ENCODE measurements at regions not wholly inside any gene's neighbourhood (a gene's known extent, or its start where the extent isn't known, plus 50 kb on each side); places are given as distances from the start of the nearest gene placed in this dataset.
"Not testable (repeated sequence)": the region's sequence is repeated elsewhere in the genome, so short reads cannot be mapped to it uniquely, and the experiment has no call there.

GRCh38 chr16:13557418-13557817, 362.5 kb upstream of the ERCC4 start:
- no peak for DNase-seq

GRCh38 chr16:13558752-13559151, 361.2 kb upstream of the ERCC4 start:
- DNase-seq: no peak

- DNase-seq: no peak
Measured at GRCh38 chr16:13559624-13560023, 360.3 kb upstream of the ERCC4 start.

- DNase-seq: no peak
Measured at GRCh38 chr16:13560151-13560550, 359.8 kb upstream of the ERCC4 start.

GRCh38 chr16:13561291-13562070, 358.5 kb upstream of the ERCC4 start:
- DNase-seq: no peak

GRCh38 chr16:13568803-13569202, 351.2 kb upstream of the ERCC4 start:
- DNase-seq: no peak

- no peak for DNase-seq
Measured at GRCh38 chr16:13569986-13570385, 350.0 kb upstream of the ERCC4 start.

GRCh38 chr16:13571036-13571435, 348.9 kb upstream of the ERCC4 start:
- no peak for DNase-seq

GRCh38 chr16:13573903-13574302, 346.1 kb upstream of the ERCC4 start:
- DNase-seq: no peak

- no peak for DNase-seq
Measured at GRCh38 chr16:13586051-13586450, 333.9 kb upstream of the ERCC4 start.

GRCh38 chr16:13587181-13587580, 332.8 kb upstream of the ERCC4 start:
- no peak for DNase-seq

GRCh38 chr16:13594823-13595222, 325.1 kb upstream of the ERCC4 start:
- DNase-seq: no peak

GRCh38 chr16:13606804-13607203, 313.1 kb upstream of the ERCC4 start:
- no peak for DNase-seq

GRCh38 chr16:13607289-13607688, 312.7 kb upstream of the ERCC4 start:
- no peak for DNase-seq

GRCh38 chr16:13611596-13611995, 308.4 kb upstream of the ERCC4 start:
- no peak for DNase-seq

- no peak for DNase-seq
Measured at GRCh38 chr16:13612623-13613022, 307.3 kb upstream of the ERCC4 start.

GRCh38 chr16:13613165-13613564, 306.8 kb upstream of the ERCC4 start:
- no peak for DNase-seq

- DNase-seq: no peak
Measured at GRCh38 chr16:13621639-13622038, 298.3 kb upstream of the ERCC4 start.

- DNase-seq: no peak
Measured at GRCh38 chr16:13628156-13628555, 291.8 kb upstream of the ERCC4 start.

- DNase-seq: no peak
Measured at GRCh38 chr16:13629704-13630103, 290.2 kb upstream of the ERCC4 start.

- DNase-seq: no peak
Measured at GRCh38 chr16:13630374-13630773, 289.6 kb upstream of the ERCC4 start.

- no peak for DNase-seq
Measured at GRCh38 chr16:13631213-13631767, 288.7 kb upstream of the ERCC4 start.

GRCh38 chr16:13631916-13632315, 288.0 kb upstream of the ERCC4 start:
- DNase-seq: no peak

- DNase-seq: not testable (repeated sequence)
Measured at GRCh38 chr16:13632504-13632903, 287.4 kb upstream of the ERCC4 start.

- DNase-seq: no peak
Measured at GRCh38 chr16:13633391-13633861, 286.5 kb upstream of the ERCC4 start.

All from activated T-cell treated with anti-CD3 and anti-CD28 coated beads, Interleukin-2, amount 50 U/mL, for 48 hours (primary cell).